GM21447 (cell line): ENCODE measurements at regions not wholly inside any gene's neighbourhood (a gene's known extent, or its start where the extent isn't known, plus 50 kb on each side); places are given as distances from the start of the nearest gene placed in this dataset.
"Not testable (repeated sequence)": the region's sequence is repeated elsewhere in the genome, so short reads cannot be mapped to it uniquely, and the experiment has no call there.

Experiments used
- ATAC-seq: cut with Tn5 transposase; IDR thresholded peaks from one replicate; pipeline ENCODE4 v1.9.1; 2021; ENCODE audit not compliant: unreplicated experiment

GRCh38 chr13:54390841-54391240, 1362.2 kb downstream of the OLFM4 start:
- no peak for ATAC-seq

DNA sequence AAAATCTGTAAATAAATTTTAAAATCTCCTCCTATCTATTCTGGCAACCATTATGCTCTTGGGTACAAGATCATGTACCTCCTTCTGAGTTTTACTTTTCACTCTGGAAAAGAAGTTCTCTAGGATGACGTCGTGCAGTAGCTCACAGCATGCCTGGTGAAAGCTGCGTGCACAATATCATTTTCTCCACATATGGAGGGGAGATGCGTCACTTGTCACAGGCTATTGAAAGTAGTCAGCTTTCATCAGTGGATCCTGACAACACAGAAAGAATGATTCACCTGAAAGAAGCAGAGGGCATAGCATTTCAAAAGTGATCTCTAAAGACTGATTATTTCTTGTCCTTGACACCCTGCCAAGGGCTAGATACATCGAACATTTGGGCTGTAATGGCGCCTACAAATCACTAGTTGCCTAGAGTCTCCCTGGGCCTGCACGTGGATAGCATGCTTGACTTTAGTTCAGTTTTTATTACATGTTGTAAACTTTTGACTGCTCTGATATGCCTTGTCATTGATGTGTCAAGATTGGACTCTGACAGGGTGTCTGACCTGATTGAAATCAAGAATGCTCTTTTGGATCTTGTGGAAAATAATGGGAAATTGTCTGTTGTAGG, 1365.6 kb downstream of the OLFM4 start:
- no peak for ATAC-seq

- no peak for ATAC-seq
Measured at GRCh38 chr13:54394908-54395307, 1366.3 kb downstream of the OLFM4 start.

- no peak for ATAC-seq
Measured at GRCh38 chr13:54402495-54402894, 1373.9 kb downstream of the OLFM4 start.

DNA sequence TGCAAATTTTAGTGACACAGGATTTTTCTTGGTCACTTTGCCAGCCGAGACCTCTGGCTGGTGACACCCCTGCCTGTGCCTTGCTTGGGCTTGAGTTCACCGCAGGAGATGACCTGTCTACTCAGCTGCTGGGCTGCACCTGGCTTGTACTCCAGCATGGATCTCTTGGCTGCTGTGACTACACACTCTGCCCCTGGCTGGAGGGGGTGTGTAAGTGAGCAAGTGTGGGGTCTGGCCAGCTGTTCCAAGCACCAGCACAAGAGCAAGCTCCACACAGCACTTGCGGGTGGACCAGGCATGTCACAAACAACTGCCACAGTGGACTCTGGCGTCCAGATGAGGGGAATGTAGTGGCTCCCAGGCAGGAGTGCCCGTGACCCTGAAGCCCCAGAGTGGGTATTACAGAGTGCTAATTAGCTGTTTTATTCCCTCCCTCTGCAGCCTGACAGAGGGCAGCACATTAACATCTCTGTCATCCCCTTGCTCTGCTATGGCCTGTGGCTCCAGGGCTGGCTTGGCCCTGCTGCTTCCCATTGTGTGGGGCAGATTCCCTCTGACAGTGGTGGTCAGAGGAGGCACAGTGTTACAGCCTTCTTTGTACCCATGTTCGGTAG, 1387.2 kb downstream of the OLFM4 start:
- ATAC-seq: no peak

- ATAC-seq: not testable (repeated sequence)
Measured at GRCh38 chr13:54422946-54423345, 1394.3 kb downstream of the OLFM4 start.

DNA sequence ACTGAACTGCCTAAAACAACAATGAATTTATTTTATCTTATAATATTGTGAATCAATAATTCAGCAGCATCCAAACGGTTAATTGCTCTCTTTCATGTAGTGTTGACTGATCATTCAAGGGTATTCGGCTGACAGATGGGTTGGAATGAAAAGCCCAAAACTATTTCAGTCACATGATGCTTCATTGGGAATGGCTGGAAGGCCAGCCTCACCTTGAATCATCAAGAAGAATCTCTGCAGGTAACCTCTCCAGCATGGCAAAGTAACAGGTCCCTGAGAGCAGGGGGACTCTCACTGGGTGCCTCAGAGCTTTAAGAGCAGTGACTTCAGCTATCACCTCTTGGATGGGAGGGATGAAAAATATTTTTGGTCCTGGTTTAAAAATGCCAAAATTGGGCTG, 1395.7 kb downstream of the OLFM4 start:
- ATAC-seq: no peak

- no peak for ATAC-seq
Measured at GRCh38 chr13:54433493-54434206, 1405.0 kb downstream of the OLFM4 start.

- ATAC-seq: not testable (repeated sequence)
Measured at GRCh38 chr13:54440853-54441400, 1412.3 kb downstream of the OLFM4 start.

DNA sequence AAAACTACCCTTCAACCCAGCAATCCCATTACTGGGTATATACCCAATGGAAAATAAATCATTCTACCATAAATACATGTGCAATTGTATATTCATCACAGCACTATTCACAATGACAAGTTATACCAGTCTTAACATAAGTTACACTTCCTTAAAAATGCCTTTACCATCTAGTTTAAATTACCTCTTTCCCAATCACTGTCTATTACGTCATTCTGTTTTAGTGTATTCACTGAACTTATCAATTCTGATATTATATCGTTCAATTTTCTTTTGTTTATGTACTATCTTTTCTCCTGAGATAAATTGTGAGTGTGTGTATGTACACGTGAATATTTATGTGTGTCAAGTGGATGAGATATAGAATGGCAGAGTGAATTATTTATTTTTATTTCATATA, 1416.8 kb downstream of the OLFM4 start:
- no peak for ATAC-seq

- ATAC-seq: no peak
Measured at GRCh38 chr13:54445865-54446264, 1417.3 kb downstream of the OLFM4 start.

DNA sequence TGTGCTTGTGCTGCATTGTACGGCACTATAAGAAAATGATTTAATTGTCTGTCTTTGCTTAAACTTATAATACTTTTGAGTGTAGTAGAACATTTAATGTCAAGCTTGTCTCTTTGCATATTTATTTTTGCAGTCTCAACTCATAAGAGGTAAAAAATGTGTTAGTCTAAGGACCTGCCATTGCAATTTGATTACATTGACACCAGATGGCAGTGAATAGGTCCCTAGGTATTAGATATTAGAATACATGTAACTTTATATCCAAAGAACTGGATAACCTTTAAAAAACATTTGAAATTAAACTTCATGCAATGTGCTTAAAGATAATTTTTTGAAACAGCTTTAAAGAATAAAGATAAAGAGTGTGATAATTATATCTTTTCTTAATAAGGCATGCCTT, 1421.3 kb downstream of the OLFM4 start:
- ATAC-seq: no peak

DNA sequence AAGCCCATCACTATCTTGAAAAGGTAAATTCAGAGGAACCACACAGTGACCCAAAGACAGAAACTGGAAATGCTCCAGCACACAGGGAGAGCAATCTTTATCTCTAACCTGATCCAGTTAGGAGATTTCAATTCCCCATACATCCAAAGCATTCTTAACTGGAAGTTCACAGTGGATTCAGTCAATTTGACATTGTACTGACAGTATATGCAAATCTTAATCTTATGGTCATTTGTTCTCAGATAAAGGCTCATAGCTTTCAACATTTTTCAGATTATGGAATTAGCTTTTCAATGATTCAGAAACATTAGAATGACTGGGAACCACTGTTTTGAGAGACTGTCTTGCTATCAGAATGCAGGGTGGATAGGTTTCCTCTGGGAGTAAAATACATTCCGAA, 1455.6 kb downstream of the OLFM4 start:
- ATAC-seq: no peak

- ATAC-seq: no peak
Measured at GRCh38 chr13:54486421-54487166, 1458.0 kb downstream of the OLFM4 start.

GRCh38 chr13:54489359-54489758, 1460.7 kb downstream of the OLFM4 start:
- no peak for ATAC-seq

GRCh38 chr13:54492995-54493394, 1464.4 kb downstream of the OLFM4 start:
- no peak for ATAC-seq

DNA sequence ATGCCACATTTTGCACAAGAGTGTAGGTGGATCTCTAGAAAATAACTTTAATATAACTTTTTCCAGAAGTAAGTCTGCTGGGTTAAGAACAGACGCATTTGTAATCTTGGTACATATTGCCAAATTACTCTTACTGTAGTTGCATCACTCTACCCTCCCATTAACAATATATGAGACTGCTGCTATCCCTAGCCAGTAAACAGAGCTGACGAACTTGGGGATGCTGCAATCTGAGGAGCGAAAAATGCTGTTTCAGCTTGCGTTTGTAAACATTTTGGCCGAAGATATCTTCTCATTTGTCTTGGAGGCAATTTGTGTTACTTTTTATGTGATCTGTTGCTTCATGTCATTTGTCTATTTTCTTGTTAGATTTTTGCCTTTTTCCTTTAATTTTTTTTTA, 1482.8 kb downstream of the OLFM4 start:
- ATAC-seq: no peak

- ATAC-seq: no peak
Measured at GRCh38 chr13:54513254-54513653, 1484.6 kb downstream of the OLFM4 start.

- ATAC-seq: no peak
Measured at GRCh38 chr13:54536112-54536511, 1507.5 kb downstream of the OLFM4 start.

DNA sequence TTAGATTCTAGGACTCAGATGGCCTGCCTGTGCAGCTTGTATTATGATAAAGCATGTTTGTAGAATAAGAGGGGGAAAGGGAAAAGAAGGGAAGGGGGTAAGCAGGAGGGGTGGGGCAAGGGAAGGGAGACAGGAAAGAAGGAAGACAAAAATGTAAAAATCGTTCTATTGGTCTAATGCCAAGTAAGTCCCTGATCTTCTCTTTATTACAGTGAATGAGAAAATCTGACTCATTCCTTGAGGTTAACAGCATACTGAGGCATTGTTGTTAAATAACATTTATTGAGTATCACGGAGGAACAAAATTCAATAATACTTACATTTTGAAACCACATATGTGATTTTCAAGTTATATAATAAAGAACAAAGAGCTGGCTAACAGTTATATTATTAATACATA, 1534.7 kb downstream of the OLFM4 start:
- no peak for ATAC-seq

- not testable (repeated sequence) for ATAC-seq
Measured at GRCh38 chr13:54572037-54572436, 1543.4 kb downstream of the OLFM4 start.
